SK-N-SH treated with all-trans-retinoic acid at 6 μM for 48 hours (cell line): ENCODE measurements at regions not wholly inside any gene's neighbourhood (a gene's known extent, or its start where the extent isn't known, plus 50 kb on each side); places are given as distances from the start of the nearest gene placed in this dataset.

Experiments used
- ATAC-seq: fragments of 200-7000 bp; cut with Tn5 transposase; 3 replicates; pipeline ENCODE4 v1.9.1; 2020; ENCODE audit warnings: mild to moderate bottlenecking, moderate library complexity
- ARNTL ChIP-seq: fragments of 450-650 bp; formaldehyde crosslinking; IDR thresholded peaks from 2 replicates; pipeline ENCODE4 v1.5.0; 2020; ENCODE audit warnings: low read depth, mild to moderate bottlenecking, moderate library complexity, borderline replicate concordance
- BACH2 ChIP-seq: fragments of 250-450 bp; sonication (Bioruptor Pico); IDR thresholded peaks from 2 replicates; pipeline ENCODE4 v1.9.0; 2021; ENCODE audit warnings: mild to moderate bottlenecking, borderline replicate concordance
- CSDC2 ChIP-seq: fragments of 250-450 bp; sonication (Bioruptor Pico); IDR thresholded peaks from 2 replicates; pipeline ENCODE4 v1.5.0; 2020; ENCODE audit warnings: mild to moderate bottlenecking, moderate library complexity
- ESRRG ChIP-seq: fragments of 250-450 bp; sonication (Bioruptor Pico); IDR thresholded peaks from 2 replicates; pipeline ENCODE4 v1.6.1; 2021; ENCODE audit warnings: mild to moderate bottlenecking
- GLIS3 ChIP-seq: fragments of 250-450 bp; sonication (Bioruptor Pico); IDR thresholded peaks from 2 replicates; pipeline ENCODE4 v1.5.0; 2020; ENCODE audit warnings: mild to moderate bottlenecking, moderate library complexity
- ISL1 ChIP-seq: fragments of 250-450 bp; sonication (Bioruptor Pico); IDR thresholded peaks from 2 replicates; pipeline ENCODE4 v2.1.2; 2022; ENCODE audit warnings: mild to moderate bottlenecking, moderate library complexity
- OSR1 ChIP-seq: fragments of 250-450 bp; sonication (Bioruptor Pico); IDR thresholded peaks from 2 replicates; pipeline ENCODE4 v1.8.0; 2022; ENCODE audit warnings: moderate library complexity, mild to moderate bottlenecking, inconsistent platforms
- PPARA ChIP-seq: fragments of 250-450 bp; sonication (Bioruptor Pico); IDR thresholded peaks from 2 replicates; pipeline ENCODE4 v1.5.0; 2020; ENCODE audit warnings: mild to moderate bottlenecking, borderline replicate concordance
- RARB ChIP-seq: fragments of 250-450 bp; sonication (Bioruptor Pico); IDR thresholded peaks from 2 replicates; pipeline ENCODE4 v1.8.0; 2021; ENCODE audit warnings: mild to moderate bottlenecking, moderate library complexity
- SNAI2 ChIP-seq: fragments of 250-450 bp; sonication (Bioruptor Pico); IDR thresholded peaks from 2 replicates; pipeline ENCODE4 v1.5.0; 2020; ENCODE audit warnings: mild to moderate bottlenecking, moderate library complexity
- ZC3H10 ChIP-seq: fragments of 250-450 bp; sonication (Bioruptor Pico); IDR thresholded peaks from 2 replicates; pipeline ENCODE4 v1.5.1; 2021; ENCODE audit warnings: mild to moderate bottlenecking, moderate library complexity
- ZFP3 ChIP-seq: fragments of 250-450 bp; sonication (Bioruptor Pico); IDR thresholded peaks from 2 replicates; pipeline ENCODE4 v1.5.0; 2020; ENCODE audit warnings: mild to moderate bottlenecking, moderate library complexity
- ZFP30 ChIP-seq: fragments of 450-650 bp; formaldehyde crosslinking; IDR thresholded peaks from 2 replicates; pipeline ENCODE4 v1.5.0; 2022; ENCODE audit warnings: mild to moderate bottlenecking, moderate library complexity
- ZNF565 ChIP-seq: fragments of 450-650 bp; formaldehyde crosslinking; conservative IDR thresholded peaks from 2 replicates; pipeline ENCODE4 v1.5.0; 2020; ENCODE audit warnings: low read depth, mild to moderate bottlenecking, moderate library complexity
- ZNF8 ChIP-seq: fragments of 450-650 bp; formaldehyde crosslinking; IDR thresholded peaks from 2 replicates; pipeline ENCODE4 v1.5.0; 2020; ENCODE audit warnings: mild to moderate bottlenecking, moderate library complexity
- TF ChIP-seq, protein P1 (sequence below): fragments of 250-450 bp; sonication (Bioruptor Pico); IDR thresholded peaks from 2 replicates; pipeline ENCODE4 v1.8.0; 2021; ENCODE audit warnings: low read depth, mild to moderate bottlenecking, moderate library complexity, borderline replicate concordance
- TF ChIP-seq, protein P2 (sequence below): fragments of 250-450 bp; sonication (Bioruptor Pico); IDR thresholded peaks from 2 replicates; pipeline ENCODE4 v1.5.1; 2020; ENCODE audit warnings: low read depth, mild to moderate bottlenecking, moderate library complexity
- TF ChIP-seq, protein P3 (sequence below): fragments of 250-450 bp; sonication (Bioruptor Pico); IDR thresholded peaks from 2 replicates; pipeline ENCODE4 v1.8.0; 2020; ENCODE audit warnings: mild to moderate bottlenecking, moderate library complexity, borderline replicate concordance

DNA sequence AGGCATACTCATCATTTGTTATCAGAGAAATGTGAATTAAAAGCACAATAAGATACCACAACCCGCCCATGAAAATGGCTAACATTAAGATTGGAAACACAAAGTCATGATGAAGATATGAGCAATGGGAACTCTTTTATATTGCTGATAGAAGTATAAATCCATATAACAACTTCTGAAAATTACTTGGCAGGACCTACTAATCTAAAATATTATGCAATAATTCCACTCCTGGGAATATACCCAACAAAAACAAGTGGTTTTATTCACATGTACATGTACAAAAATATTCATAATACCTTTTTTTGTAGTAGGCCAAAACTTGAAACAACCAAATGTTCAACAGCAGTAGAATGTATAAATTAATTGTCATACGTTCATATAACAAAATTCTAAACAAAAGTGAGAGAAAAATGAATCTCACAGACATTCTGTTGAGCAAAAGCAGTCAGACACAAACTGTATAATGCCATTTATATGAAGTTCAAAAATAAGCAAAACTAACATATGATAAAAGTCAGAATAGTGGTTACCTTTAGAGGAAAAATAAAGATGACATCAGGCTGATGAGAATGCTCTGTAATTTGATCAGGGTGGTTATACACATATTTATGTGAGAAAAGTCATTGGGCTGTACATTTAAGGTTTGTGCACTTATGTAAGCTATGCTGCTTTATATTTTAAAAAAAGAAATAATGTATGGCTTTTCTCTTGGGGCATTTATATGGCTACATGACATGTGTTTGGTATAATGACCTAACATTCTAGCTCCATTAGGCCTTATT is 309.2 kb upstream of the KITLG start (continued):
- TF ChIP-seq, protein P1, sequence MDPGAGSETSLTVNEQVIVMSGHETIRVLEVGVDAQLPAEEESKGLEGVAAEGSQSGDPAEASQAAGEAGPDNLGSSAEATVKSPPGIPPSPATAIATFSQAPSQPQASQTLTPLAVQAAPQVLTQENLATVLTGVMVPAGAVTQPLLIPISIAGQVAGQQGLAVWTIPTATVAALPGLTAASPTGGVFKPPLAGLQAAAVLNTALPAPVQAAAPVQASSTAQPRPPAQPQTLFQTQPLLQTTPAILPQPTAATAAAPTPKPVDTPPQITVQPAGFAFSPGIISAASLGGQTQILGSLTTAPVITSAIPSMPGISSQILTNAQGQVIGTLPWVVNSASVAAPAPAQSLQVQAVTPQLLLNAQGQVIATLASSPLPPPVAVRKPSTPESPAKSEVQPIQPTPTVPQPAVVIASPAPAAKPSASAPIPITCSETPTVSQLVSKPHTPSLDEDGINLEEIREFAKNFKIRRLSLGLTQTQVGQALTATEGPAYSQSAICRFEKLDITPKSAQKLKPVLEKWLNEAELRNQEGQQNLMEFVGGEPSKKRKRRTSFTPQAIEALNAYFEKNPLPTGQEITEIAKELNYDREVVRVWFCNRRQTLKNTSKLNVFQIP = no peak
- no peak for TF ChIP-seq SNAI2 (CRISPR knock-in tag)
- peak; percentile 30; the same call in 1 of the 2 replicates for TF ChIP-seq ISL1 (CRISPR knock-in tag)
- TF ChIP-seq GLIS3 = no peak
- TF ChIP-seq ESRRG (CRISPR knock-in tag) = no peak

DNA sequence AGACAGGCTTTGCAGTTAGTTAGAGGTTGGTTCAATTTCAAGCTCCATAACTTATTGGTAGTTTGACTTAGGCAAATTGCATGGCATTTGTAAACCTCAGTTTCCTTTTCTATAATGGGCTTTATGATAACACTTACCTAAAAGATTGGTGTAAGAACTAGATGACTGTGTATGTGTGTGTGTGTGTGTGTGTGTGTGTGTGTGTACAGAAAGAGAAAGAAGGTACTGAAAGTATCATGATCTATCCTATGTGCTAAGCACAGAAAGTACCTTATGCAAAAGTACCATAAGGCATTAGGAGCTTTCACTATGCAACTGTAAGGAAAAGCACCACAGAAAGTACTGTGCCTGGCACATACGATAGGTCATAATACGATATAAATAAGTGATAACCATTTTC is 304.3 kb upstream of the KITLG start:
- no peak for ATAC-seq
- TF ChIP-seq OSR1 (CRISPR knock-in tag) = no peak
- TF ChIP-seq, protein P2, sequence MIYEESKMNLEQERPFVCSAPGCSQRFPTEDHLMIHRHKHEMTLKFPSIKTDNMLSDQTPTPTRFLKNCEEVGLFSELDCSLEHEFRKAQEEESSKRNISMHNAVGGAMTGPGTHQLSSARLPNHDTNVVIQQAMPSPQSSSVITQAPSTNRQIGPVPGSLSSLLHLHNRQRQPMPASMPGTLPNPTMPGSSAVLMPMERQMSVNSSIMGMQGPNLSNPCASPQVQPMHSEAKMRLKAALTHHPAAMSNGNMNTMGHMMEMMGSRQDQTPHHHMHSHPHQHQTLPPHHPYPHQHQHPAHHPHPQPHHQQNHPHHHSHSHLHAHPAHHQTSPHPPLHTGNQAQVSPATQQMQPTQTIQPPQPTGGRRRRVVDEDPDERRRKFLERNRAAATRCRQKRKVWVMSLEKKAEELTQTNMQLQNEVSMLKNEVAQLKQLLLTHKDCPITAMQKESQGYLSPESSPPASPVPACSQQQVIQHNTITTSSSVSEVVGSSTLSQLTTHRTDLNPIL (CRISPR knock-in tag) = no peak
- TF ChIP-seq ZNF565 (CRISPR knock-in tag) = no peak

DNA sequence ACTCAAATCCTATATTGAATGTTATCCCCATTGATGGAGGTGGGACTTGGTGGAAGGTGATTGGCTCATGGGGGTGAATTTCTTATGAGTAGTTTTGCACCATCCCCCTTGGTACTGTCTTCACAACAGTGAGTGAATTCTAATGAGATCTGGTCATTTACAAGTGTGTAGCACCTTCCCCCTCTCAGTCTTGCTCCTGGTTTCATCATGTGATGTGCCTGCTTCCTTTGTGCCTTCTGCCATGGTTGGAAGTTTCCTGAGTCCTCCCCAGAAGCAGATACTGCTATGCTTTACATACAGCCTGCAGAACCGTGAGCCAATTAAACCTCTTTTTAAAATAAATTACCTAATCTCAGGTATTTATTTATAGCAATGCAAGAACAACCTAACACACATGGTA is 302.4 kb upstream of the KITLG start:
- no peak for TF ChIP-seq ZFP3 (CRISPR knock-in tag)
- no peak for TF ChIP-seq ZNF565 (CRISPR knock-in tag)
- TF ChIP-seq RARB = no peak
- TF ChIP-seq ZC3H10 (CRISPR knock-in tag) = no peak
- TF ChIP-seq ARNTL = no peak
- TF ChIP-seq SNAI2 (CRISPR knock-in tag) = no peak
- TF ChIP-seq, protein P1 = no peak
- no peak for TF ChIP-seq ISL1 (CRISPR knock-in tag)
- TF ChIP-seq BACH2 (CRISPR knock-in tag) = no peak
- TF ChIP-seq, protein P2 (CRISPR knock-in tag) = no peak
- TF ChIP-seq CSDC2 (CRISPR knock-in tag) = no peak
- no peak for TF ChIP-seq ZNF8 (CRISPR knock-in tag)
- no peak for TF ChIP-seq ZFP30 (CRISPR knock-in tag)
- TF ChIP-seq, protein P3, sequence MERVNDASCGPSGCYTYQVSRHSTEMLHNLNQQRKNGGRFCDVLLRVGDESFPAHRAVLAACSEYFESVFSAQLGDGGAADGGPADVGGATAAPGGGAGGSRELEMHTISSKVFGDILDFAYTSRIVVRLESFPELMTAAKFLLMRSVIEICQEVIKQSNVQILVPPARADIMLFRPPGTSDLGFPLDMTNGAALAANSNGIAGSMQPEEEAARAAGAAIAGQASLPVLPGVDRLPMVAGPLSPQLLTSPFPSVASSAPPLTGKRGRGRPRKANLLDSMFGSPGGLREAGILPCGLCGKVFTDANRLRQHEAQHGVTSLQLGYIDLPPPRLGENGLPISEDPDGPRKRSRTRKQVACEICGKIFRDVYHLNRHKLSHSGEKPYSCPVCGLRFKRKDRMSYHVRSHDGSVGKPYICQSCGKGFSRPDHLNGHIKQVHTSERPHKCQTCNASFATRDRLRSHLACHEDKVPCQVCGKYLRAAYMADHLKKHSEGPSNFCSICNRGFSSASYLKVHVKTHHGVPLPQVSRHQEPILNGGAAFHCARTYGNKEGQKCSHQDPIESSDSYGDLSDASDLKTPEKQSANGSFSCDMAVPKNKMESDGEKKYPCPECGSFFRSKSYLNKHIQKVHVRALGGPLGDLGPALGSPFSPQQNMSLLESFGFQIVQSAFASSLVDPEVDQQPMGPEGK (CRISPR knock-in tag) = no peak
- no peak for TF ChIP-seq PPARA (CRISPR knock-in tag)
- ATAC-seq = no peak

DNA sequence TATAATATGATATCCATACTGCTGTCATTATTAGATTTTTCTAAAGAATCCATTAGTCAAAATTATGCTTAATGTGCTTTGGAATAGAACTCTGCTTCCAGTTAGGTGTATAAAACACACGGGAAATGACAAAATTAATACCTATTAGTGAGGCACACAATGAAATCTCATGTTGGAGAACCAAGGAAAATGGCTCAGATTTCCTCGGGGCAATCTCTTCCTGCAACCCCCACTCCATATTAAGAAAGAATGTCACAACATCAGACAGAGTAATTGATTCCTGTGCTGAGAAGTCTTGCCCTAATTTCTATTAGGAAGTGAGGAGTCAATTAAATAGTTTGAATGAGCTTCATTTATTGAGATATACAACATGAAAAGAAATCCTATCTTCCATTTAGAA is 299.8 kb upstream of the KITLG start:
- ATAC-seq = no peak
- TF ChIP-seq, protein P2 (CRISPR knock-in tag) = no peak
